Neural cell (in vitro differentiated cells): ENCODE measurements at regions not wholly inside any gene's neighbourhood (a gene's known extent, or its start where the extent isn't known, plus 50 kb on each side); places are given as distances from the start of the nearest gene placed in this dataset.

Experiments
- H2AFZ ChIP-seq: fragments of 200-600, 300-800 bp; sonication (generic), shearing (Covaris generic); 2 replicates; pipeline ENCODE4 v1.6.0; 2014; ENCODE audit warnings: low read depth, mild to moderate bottlenecking, antibody characterized with exemption, low read length, moderate library complexity
- H3F3A ChIP-seq: fragments of 200-600 bp; shearing (Covaris generic); 2 replicates; pipeline ENCODE4 v1.6.1; 2016; ENCODE audit warnings: mild to moderate bottlenecking, moderate library complexity, mixed read lengths, antibody characterized with exemption, low read length; ENCODE audit not compliant: insufficient read depth, poor library complexity, severe bottlenecking
- H3K27ac ChIP-seq: fragments of 200-600, 300-800 bp; sonication (generic), shearing (Covaris generic); 2 replicates; pipeline ENCODE4 v1.5.1; 2014; ENCODE audit warnings: mild to moderate bottlenecking, low read length, moderate library complexity
- H3K27me3 ChIP-seq: fragments of 300-800, 200-600 bp; sonication (generic), shearing (Covaris generic); 2 replicates; pipeline ENCODE4 v1.6.0; 2014; ENCODE audit warnings: mild to moderate bottlenecking, low read depth, low read length, moderate library complexity; ENCODE audit not compliant: insufficient read depth
- H3K36me3 ChIP-seq: fragments of 300-800, 200-600 bp; sonication (generic), shearing (Covaris generic); 2 replicates; pipeline ENCODE4 v1.5.1; 2014; ENCODE audit warnings: mild to moderate bottlenecking, antibody characterized with exemption, low read length, moderate library complexity; ENCODE audit not compliant: insufficient read depth
- H3K4me2 ChIP-seq: fragments of 300-800, 200-600 bp; sonication (generic), shearing (Covaris generic); 2 replicates; pipeline ENCODE4 v1.6.0; 2014; ENCODE audit warnings: mild to moderate bottlenecking, low read length
- H3K4me3 ChIP-seq: fragments of 300-800, 200-600 bp; sonication (generic), shearing (Covaris generic); 2 replicates; pipeline ENCODE4 v1.5.1; 2014; ENCODE audit warnings: mild to moderate bottlenecking, low read length, moderate library complexity
- H3K79me2 ChIP-seq: fragments of 200-600 bp; shearing (Covaris generic); replicated peaks from 2 replicates; pipeline ENCODE4 v1.6.0; 2014; ENCODE audit warnings: mild to moderate bottlenecking, low read length, moderate library complexity; ENCODE audit not compliant: insufficient read depth
- H3K9ac ChIP-seq: fragments of 300-800, 200-600 bp; sonication (generic), shearing (Covaris generic); 2 replicates; pipeline ENCODE4 v1.6.1; 2016; ENCODE audit warnings: mild to moderate bottlenecking, low read length, mixed read lengths
- H3K9me2 ChIP-seq: fragments of 200-600 bp; shearing (Covaris generic); 2 replicates; pipeline ENCODE4 v1.6.1; 2016; ENCODE audit warnings: mild to moderate bottlenecking, low read length, mixed read lengths; ENCODE audit not compliant: insufficient read depth
- H3K9me3 ChIP-seq: fragments of 200-600, 300-800 bp; sonication (generic), shearing (Covaris generic); 2 replicates; pipeline ENCODE4 v1.6.1; 2016; ENCODE audit warnings: mild to moderate bottlenecking, mixed run types, low read length, moderate library complexity, mixed read lengths
- H4K20me1 ChIP-seq: fragments of 200-600 bp; shearing (Covaris generic); 2 replicates; pipeline ENCODE4 v1.6.1; 2016; ENCODE audit warnings: mild to moderate bottlenecking, mixed run types; ENCODE audit not compliant: insufficient read depth
- EP300 ChIP-seq: fragments of 450-650 bp; conservative IDR thresholded peaks from 2 replicates; pipeline ENCODE4 v1.6.1; 2014; ENCODE audit warnings: antibody characterized with exemption, mild to moderate bottlenecking, moderate library complexity; ENCODE audit not compliant: poor library complexity, severe bottlenecking
- EZH2 ChIP-seq: fragments of 200-600, 300-800 bp; shearing (Covaris generic), sonication (generic); IDR thresholded peaks from 2 replicates; pipeline ENCODE4 v1.6.1; 2014; ENCODE audit warnings: antibody characterized with exemption, low read length, borderline replicate concordance, mild to moderate bottlenecking; ENCODE audit not compliant: insufficient read depth, poor library complexity, severe bottlenecking
- MXI1 ChIP-seq: fragments of 450-650 bp; conservative IDR thresholded peaks from 2 replicates; pipeline ENCODE4 v1.6.1; 2014; ENCODE audit warnings: antibody characterized with exemption, mild to moderate bottlenecking; ENCODE audit not compliant: poor library complexity, severe bottlenecking
- POLR2AphosphoS5 ChIP-seq: IDR thresholded peaks from 2 replicates; pipeline ENCODE4 v1.6.1; 2012
- RAD21 ChIP-seq: fragments of 450-650 bp; conservative IDR thresholded peaks from 2 replicates; pipeline ENCODE4 v1.6.1; 2014; ENCODE audit warnings: antibody characterized with exemption, mild to moderate bottlenecking, moderate library complexity
- REST ChIP-seq: IDR thresholded peaks from 2 replicates; pipeline ENCODE4 v1.6.1; 2012; ENCODE audit warnings: borderline replicate concordance
- SMC3 ChIP-seq: fragments of 450-650 bp; conservative IDR thresholded peaks from 2 replicates; pipeline ENCODE4 v1.6.1; 2014; ENCODE audit warnings: antibody characterized with exemption, mild to moderate bottlenecking, moderate library complexity; ENCODE audit not compliant: poor library complexity
- TAF1 ChIP-seq: IDR thresholded peaks from 2 replicates; pipeline ENCODE4 v1.6.1; 2012; ENCODE audit warnings: low read depth
- TF ChIP-seq, protein P1 (sequence below): fragments of 450-650 bp; IDR thresholded peaks from 2 replicates; pipeline ENCODE4 v1.5.1; 2014; ENCODE audit warnings: antibody characterized with exemption, mild to moderate bottlenecking, moderate library complexity; ENCODE audit not compliant: poor library complexity, severe bottlenecking

- no peaks in the 10 kb centered on the region for H3K9me3 ChIP-seq
- H3K36me3 ChIP-seq: no peaks in the 10 kb centered on the region
- H3K27me3 ChIP-seq: no peaks in the 10 kb centered on the region
- H3K9me2 ChIP-seq: no peaks in the 10 kb centered on the region
- no peak overlapping the region for H3K4me3 ChIP-seq
- no peak overlapping the region for H3K9ac ChIP-seq
- no peak overlapping the region for H3K27ac ChIP-seq
- H3F3A ChIP-seq: no peaks in the 10 kb centered on the region
- no peaks in the 10 kb centered on the region for H4K20me1 ChIP-seq
- no peak overlapping the region for H3K4me2 ChIP-seq
- H2AFZ ChIP-seq: no peak overlapping the region
- TF ChIP-seq REST (no peak), MXI1 (no peak), EP300 (no peak), POLR2AphosphoS5 (no peak), SMC3 (no peak), TAF1 (no peak), RAD21 (no peak)
- TF ChIP-seq, protein P1, sequence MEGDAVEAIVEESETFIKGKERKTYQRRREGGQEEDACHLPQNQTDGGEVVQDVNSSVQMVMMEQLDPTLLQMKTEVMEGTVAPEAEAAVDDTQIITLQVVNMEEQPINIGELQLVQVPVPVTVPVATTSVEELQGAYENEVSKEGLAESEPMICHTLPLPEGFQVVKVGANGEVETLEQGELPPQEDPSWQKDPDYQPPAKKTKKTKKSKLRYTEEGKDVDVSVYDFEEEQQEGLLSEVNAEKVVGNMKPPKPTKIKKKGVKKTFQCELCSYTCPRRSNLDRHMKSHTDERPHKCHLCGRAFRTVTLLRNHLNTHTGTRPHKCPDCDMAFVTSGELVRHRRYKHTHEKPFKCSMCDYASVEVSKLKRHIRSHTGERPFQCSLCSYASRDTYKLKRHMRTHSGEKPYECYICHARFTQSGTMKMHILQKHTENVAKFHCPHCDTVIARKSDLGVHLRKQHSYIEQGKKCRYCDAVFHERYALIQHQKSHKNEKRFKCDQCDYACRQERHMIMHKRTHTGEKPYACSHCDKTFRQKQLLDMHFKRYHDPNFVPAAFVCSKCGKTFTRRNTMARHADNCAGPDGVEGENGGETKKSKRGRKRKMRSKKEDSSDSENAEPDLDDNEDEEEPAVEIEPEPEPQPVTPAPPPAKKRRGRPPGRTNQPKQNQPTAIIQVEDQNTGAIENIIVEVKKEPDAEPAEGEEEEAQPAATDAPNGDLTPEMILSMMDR: no peak
- no peaks in the 10 kb centered on the region for H3K79me2 ChIP-seq
These were observed 127.4 kb downstream of the SLITRK5 start for GRCh38 chr13:87798536-87798935.

GRCh38 chr13:87810391-87810801 lies 139.2 kb downstream of the SLITRK5 start:
- Histone ChIP-seq H3K9me3 (no peaks in the 10 kb centered on the region), H3K9ac (no peak overlapping the region), H3K79me2 (no peaks in the 10 kb centered on the region), H4K20me1 (no peaks in the 10 kb centered on the region), H3K4me3 (no peak overlapping the region), H3K36me3 (no peaks in the 10 kb centered on the region), H3K27ac (no peak overlapping the region), H3K9me2 (no peaks in the 10 kb centered on the region), H2AFZ (no peak overlapping the region), H3K27me3 (no peaks in the 10 kb centered on the region), H3K4me2 (no peak overlapping the region), H3F3A (no peaks in the 10 kb centered on the region)
- TF ChIP-seq, protein P1: no peak
- TF ChIP-seq TAF1: no peak
- no peak for TF ChIP-seq RAD21
- no peak for TF ChIP-seq POLR2AphosphoS5
- no peak for TF ChIP-seq EP300
- TF ChIP-seq EZH2: no peak
- TF ChIP-seq SMC3: no peak
- no peak for TF ChIP-seq MXI1
- no peak for TF ChIP-seq REST
